Liver (tissue), 3 donors: ENCODE measurements at regions not wholly inside any gene's neighbourhood (a gene's known extent, or its start where the extent isn't known, plus 50 kb on each side); places are given as distances from the start of the nearest gene placed in this dataset.

Source experiments
- CTCF ChIP-seq: fragments of 150-350 bp; IDR thresholded peaks from 2 replicates; pipeline ENCODE4 v1.5.1; 2017; ENCODE audit warnings: improper control_type of control experiment, low read depth, low read length; ENCODE audit not compliant: missing input control
- JUND ChIP-seq, 2 donors: IDR thresholded peaks; 2 replicates each; pipeline ENCODE4 v1.6.1; 2016; ENCODE audit warnings: antibody characterized with exemption in 2 of 2
- MAX ChIP-seq: IDR thresholded peaks from 2 replicates; pipeline ENCODE4 v1.6.1; 2016; ENCODE audit warnings: antibody characterized with exemption
- RAD21 ChIP-seq, 2 donors: IDR thresholded peaks; 2 replicates each; pipeline ENCODE4 v1.6.1; 2016; ENCODE audit warnings: antibody characterized with exemption in 2 of 2, mild to moderate bottlenecking in 2 of 2
- REST ChIP-seq: IDR thresholded peaks from 2 replicates; pipeline ENCODE4 v1.6.1; 2016; ENCODE audit warnings: antibody characterized with exemption, mild to moderate bottlenecking
- RXRA ChIP-seq, 2 donors: IDR thresholded peaks; 2 replicates each; pipeline ENCODE4 v1.6.1; 2017 to 2018; ENCODE audit warnings: antibody characterized with exemption in 2 of 2, mild to moderate bottlenecking in 1 of 2
- TAF1 ChIP-seq: conservative IDR thresholded peaks from 2 replicates; pipeline ENCODE4 v1.6.1; 2016; ENCODE audit warnings: antibody characterized with exemption, mild to moderate bottlenecking
- ZBTB33 ChIP-seq: IDR thresholded peaks from 2 replicates; pipeline ENCODE4 v1.6.1; 2016; ENCODE audit warnings: antibody characterized with exemption
- donor health status: healthy.
- donor health status: healthy.

- no peak for TF ChIP-seq CTCF
- TF ChIP-seq REST = no peak
- TF ChIP-seq TAF1 = no peak
- TF ChIP-seq RAD21 (IDR thresholded peaks at IDR 0.05) = no peak
- TF ChIP-seq RXRA (IDR thresholded peaks at IDR 0.05) = no peak
- TF ChIP-seq ZBTB33 = no peak
- no peak for TF ChIP-seq MAX
- TF ChIP-seq JUND (IDR thresholded peaks at IDR 0.05) = no peak
Measured at GRCh38 chr11:11677672-11678356, 56.0 kb upstream of the GALNT18 start.
